ENCODE measurements at regions not wholly inside any gene's neighbourhood (a gene's known extent, or its start where the extent isn't known, plus 50 kb on each side); places are given as distances from the start of the nearest gene placed in this dataset.

GRCh38 chr3:71910108-71910507, 125.2 kb upstream of the PROK2 start:
- DNase-seq (ENCODE audit: low read depth) = no peak

GRCh38 chr3:71907996-71908395, 123.0 kb upstream of the PROK2 start:
- DNase-seq (ENCODE audit: low read depth) = no peak

- DNase-seq (ENCODE audit: low read depth) = no peak
Measured at GRCh38 chr3:71906976-71907375, 122.0 kb upstream of the PROK2 start.

DNA sequence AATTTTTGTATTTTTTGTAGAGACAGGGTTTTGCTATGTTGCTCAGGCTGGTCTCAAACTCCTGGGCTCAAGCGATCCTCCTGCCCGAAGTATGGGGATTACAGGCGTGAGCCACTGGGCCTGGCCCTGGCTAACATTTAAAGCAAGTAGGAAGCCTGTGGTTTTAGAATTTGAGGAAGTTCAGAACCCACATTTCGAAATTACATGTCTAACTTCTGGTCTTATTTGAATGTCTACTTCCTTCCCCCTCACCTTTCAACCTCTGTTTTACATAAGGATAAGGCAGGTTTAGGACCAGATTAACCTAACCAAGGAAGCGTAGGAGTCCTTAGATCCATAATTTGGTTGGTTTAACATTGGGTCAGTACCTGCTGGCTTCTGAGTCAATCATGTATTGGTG, 120.5 kb upstream of the PROK2 start:
- DNase-seq (ENCODE audit: low read depth) = no peak

- DNase-seq (ENCODE audit: low read depth) = no peak
Measured at GRCh38 chr3:71903936-71904335, 119.0 kb upstream of the PROK2 start.

- DNase-seq (ENCODE audit: low read depth) = no peak
Measured at GRCh38 chr3:71903112-71903495, 118.2 kb upstream of the PROK2 start.

DNA sequence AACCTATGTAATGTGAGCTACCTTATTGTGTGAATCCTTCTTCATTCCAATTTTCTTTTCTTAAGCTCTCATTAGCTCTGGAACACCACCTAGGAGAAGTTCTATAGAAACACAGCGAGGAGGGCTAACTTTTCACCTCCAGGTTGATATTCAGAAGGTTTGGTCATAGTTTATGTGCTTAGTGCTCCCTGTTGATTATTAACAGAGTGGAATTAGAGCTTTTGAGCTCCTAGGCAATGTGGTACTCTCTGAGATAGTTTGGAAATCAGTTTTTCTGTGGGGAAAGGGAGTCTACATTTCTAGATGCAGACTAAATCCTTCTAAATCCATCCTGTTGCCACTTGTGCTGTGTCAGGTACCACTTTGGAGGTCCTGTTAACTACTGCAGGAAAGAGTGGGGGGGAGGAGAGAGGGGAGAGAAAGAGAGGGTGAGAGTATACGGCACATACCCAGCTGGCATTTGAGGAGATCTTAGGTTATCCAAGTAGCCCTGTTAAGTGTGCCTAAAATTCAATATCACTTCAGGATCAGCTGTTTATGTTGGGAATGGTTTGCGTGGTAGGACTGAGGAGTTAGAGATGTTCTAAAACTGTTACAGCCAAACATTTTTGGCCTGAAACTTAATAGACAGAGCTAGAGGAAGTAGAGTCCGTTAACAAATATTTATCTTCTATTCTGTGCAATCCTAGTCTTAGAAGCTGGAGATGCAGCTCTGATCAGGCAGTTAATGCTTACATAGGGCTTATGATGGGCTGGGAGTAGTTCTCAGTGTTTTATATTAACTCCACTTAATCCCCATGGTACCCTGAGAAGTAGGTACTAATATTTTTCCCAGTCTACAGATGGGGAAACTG, 117.5 kb upstream of the PROK2 start:
- no peak for DNase-seq (ENCODE audit: low read depth)

DNA sequence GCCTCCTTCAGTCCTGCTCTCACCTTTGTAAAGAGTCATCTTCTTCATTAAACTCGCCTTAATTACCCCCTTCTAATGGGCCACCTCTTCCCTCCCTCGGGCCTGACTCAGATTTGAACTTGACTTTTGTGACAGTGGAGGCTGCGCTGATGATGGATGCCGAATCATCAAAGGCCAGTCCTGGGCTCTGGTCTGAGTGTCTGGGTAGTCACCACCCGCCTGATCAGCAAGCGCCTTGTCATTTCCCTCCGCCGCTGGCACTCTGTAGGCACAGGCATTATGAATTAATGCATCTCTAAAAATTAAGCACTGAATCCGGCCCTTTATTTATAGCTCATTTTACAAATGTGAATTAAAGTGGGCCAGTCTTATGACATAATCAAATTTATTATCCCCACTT, 116.7 kb upstream of the PROK2 start:
- no peak for DNase-seq (ENCODE audit: low read depth)

GRCh38 chr3:71900057-71900456, 115.1 kb upstream of the PROK2 start:
- no peak for DNase-seq (ENCODE audit: low read depth)

GRCh38 chr3:71896751-71897150, 111.8 kb upstream of the PROK2 start:
- no peak for DNase-seq (ENCODE audit: low read depth)

DNA sequence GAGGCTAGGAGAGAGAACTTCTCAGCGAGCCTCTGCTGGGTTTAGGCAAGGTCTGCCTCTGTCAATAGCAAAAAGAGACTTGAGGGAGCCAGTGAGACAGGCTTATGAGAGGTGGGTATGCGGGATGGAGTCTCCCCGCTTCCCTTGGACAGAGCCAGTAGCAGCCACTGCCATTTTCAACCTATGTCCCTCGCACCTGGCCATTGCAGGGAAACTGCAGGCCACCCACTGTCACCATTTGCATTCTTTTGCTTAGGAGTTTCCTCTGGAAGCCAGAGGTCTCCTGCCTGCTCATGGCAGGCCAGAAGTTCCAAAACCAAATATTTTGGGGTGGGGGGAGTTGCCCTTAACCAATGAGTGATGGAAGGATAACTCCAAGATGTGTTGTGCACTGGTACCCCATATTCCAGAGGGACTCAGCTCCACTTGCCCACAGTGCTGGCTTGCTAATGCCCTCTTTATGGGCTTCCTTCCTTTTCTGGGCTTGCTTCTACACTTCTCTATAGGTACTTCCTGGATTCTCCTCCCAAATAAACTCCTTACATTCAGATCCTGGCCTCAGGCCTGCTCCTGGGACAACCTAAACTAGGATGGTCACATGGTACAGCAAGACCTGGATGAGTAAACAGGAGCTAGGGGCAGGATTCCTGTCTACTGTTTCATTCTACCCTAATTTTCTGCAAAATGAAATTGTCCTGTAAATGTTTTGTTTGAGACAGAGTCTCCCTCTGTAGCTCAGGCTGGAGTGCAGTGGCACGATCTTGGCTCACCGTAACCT, 108.9 kb upstream of the PROK2 start:
- DNase-seq (ENCODE audit: low read depth) = no peak

DNA sequence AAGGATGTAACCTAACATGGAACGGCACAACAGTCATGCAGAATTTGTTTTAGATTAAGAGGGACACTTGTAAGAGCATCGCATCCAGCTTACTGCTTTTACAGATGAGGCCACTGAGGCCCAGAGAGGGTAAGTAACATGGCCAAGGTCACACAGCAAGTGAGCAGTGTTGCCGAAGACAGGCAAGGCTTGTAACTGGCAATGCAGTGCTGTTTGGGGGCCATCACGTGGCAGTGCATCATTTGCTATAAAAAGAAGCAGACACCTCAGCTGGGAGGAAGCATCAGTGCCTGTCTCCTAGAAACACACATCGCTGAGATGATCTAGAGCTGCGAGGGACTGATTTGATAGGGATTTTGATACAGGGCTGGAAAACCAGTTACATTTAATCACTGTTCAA, 108.2 kb upstream of the PROK2 start:
- peak; percentile 13 for DNase-seq (ENCODE audit: low read depth)

- peak; percentile 36 for DNase-seq (ENCODE audit: low read depth)
Measured at GRCh38 chr3:71891483-71891882, 106.5 kb upstream of the PROK2 start.

DNA sequence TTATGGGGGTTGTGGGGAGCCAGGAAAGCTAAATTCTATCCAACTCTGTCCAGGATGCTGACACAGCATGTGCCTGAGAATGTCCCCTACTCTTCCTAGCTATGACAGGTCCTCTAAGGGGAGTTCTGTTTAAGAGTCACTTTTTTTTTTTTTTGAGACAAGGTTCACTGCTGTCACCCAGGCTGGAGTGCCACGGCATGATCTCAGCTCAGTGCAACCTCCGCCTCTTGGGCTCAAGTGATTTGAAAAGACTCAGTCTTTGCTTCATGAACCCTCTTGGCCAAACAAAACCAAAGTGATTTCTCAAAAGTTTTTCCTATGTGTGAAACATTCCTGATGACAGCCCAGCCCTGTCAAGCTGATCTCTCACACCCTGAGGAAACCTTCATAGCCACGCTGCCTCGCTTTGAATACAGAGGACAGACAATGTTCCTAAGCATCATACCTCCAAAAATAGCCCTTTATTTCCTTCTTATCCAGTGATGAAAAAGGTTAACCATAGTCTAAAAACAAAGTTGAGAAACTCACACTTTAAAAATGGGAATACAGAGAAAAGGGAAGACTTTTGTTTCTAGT, 105.5 kb upstream of the PROK2 start:
- no peak for DNase-seq (ENCODE audit: low read depth)

DNA sequence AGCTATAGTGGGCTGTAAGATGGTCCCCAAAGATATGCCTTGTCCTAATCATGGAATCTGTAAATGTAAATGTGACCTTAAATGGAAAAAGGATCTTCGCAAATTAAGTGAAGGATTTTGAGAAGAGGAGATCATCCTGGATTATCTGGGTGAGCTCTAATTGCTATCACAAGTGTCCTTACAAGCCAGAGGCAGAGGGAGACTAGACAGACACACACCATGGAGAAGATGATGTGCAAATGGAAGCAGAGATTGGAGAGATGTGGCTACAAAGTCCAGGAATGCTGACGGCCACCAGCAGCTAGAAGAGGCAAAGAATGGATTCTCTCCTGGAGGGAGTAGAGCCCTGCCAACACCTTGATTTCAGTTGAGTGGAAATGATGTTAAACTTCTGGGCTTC, 102.3 kb upstream of the PROK2 start:
- no peak for DNase-seq (ENCODE audit: low read depth)

- DNase-seq (ENCODE audit: low read depth) = no peak
Measured at GRCh38 chr3:71885006-71885405, 100.1 kb upstream of the PROK2 start.

DNA sequence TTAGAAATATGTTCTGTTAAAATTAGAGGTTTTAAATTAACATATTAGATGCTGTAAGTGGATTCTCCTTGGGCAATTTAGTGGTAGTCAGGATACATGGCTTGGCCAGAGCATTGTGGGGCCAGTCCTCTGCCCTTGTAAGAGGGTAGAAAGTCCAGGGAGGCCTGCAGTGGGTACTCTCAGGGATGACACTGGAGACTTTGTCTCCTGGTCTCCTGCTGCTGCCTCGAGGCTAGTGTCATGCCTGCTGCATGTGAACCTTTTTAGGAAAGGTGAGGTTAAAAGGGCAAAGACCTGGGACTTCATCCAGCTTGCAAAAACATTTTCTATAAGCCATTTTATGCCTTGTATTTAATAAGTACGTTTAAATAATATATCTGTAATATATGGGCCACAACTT, 96.8 kb upstream of the PROK2 start:
- DNase-seq (ENCODE audit: low read depth) = no peak

DNA sequence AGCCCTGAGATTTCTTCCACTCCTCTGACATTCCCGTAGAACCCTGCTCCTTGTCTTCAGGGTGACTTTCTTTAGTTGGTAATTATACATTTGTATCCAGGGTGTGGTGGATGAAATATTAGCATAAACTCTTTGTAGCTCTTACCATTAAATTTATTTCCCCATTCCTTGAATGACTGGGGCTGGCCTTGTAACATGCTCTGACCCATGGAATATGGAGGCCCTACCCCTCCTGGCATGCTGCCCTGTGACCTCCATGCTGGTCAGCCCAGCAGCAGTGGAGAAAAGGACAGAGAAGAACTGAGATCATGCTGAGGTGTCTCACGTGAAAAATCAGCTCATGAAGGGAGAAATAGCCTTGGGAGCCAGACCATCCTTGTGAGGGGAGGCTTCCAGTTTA, 96.1 kb upstream of the PROK2 start:
- no peak for DNase-seq (ENCODE audit: low read depth)

GRCh38 chr3:71879089-71879488, 94.1 kb upstream of the PROK2 start:
- DNase-seq (ENCODE audit: low read depth) = no peak

- no peak for DNase-seq (ENCODE audit: low read depth)
Measured at GRCh38 chr3:71876135-71877105, 91.5 kb upstream of the PROK2 start.

GRCh38 chr3:71875461-71875947, 90.6 kb upstream of the PROK2 start:
- peak; percentile 79 for DNase-seq (ENCODE audit: low read depth)
